Urinary bladder (tissue), 3 donors: ENCODE measurements at regions not wholly inside any gene's neighbourhood (a gene's known extent, or its start where the extent isn't known, plus 50 kb on each side); places are given as distances from the start of the nearest gene placed in this dataset.
"Not testable (repeated sequence)": the region's sequence is repeated elsewhere in the genome, so short reads cannot be mapped to it uniquely, and the experiment has no call there.

Experiments used
- DNase-seq: peaks from one replicate; pipeline ENCODE4 v3.0.0-alpha.2; 2015; ENCODE audit errors: extremely low spot score
- H3K27ac ChIP-seq: one replicate; pipeline ENCODE4 v1.5.1; 2013; ENCODE audit warnings: low read depth, mild to moderate bottlenecking, moderate library complexity
- H3K36me3 ChIP-seq: one replicate; pipeline ENCODE4 v1.6.1; 2013; ENCODE audit warnings: mild to moderate bottlenecking, moderate library complexity; ENCODE audit not compliant: insufficient read depth
- H3K4me1 ChIP-seq: one replicate; pipeline ENCODE4 v1.6.1; 2013; ENCODE audit warnings: mild to moderate bottlenecking, moderate library complexity; ENCODE audit not compliant: insufficient read depth
- H3K4me3 ChIP-seq: one replicate; pipeline ENCODE4 v1.5.1; 2013; ENCODE audit warnings: low read depth, low read length
- WGBS: extraction: QIAGEN DNeasy Blood & Tissue Kit; methylation state at CpG from one replicate; pipeline ENCODE4 v1.1.7; 2013; 5-methylcytosine and 5-hydroxymethylcytosine counted together
- donor health status: healthy with polysubstance abuse.
- donor health status: healthy.

DNA sequence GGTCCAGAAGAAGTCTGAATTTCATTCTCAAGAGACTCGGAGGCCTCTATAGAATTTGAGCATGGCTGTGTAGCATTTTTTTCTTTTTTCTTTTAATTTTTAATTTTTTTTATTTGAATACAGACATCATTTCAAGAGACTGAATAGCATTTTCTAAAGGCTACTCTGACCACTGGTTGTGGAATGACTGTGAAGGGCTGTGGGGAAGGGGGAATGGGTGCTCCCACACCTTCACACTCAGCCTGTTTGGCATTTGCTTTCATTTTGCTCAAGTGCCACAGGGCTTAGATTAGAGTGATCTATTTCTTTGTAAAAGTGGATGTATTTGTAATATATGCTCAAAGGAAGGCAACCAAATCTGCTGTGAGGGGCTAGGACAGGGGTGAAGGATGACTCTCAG is 142.0 kb upstream of the SPOPL start:
- Histone ChIP-seq H3K4me3 (no peak overlapping the region), H3K4me1 (peaks cover 1% of the 10 kb centered on the region), H3K36me3 (no peaks in the 10 kb centered on the region), H3K27ac (no peak overlapping the region)
- no peak for DNase-seq
- WGBS: 97% methylated on average over 1 of the region's 1 CpG

DNA sequence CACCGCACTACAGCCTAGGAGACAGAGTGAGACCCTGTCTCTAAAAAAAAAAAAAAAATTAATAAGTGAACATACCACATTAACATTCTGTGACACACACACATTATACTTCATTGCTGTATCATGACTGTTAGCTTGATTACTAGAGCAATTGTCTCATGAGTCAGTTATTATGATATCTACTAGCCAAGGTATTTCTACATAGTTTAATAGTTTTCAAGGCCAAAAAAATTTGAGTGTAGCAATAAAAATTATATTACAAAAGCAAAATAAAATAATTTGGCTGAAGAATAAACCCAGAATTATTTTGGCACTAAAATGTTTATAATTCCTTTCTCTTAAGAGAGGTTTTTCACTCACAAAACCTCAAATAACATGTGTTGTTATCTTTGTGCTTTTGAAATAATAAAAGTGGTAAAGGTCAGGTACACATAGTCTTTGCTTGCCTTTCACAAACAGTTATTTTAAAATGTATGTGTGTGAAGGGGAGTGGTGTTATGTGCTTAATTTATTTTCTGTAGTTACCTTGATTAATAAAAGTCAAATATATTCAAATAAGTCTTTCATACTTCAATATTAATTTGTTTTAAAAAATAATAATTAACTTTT is 136.9 kb upstream of the SPOPL start:
- DNase-seq: no peak
- 95% methylated on average over 1 of the region's 1 CpG for WGBS
- H3K36me3 ChIP-seq: no peaks in the 10 kb centered on the region
- no peak overlapping the region for H3K27ac ChIP-seq
- H3K4me3 ChIP-seq: no peak overlapping the region
- H3K4me1 ChIP-seq: peaks cover 1% of the 10 kb centered on the region

DNA sequence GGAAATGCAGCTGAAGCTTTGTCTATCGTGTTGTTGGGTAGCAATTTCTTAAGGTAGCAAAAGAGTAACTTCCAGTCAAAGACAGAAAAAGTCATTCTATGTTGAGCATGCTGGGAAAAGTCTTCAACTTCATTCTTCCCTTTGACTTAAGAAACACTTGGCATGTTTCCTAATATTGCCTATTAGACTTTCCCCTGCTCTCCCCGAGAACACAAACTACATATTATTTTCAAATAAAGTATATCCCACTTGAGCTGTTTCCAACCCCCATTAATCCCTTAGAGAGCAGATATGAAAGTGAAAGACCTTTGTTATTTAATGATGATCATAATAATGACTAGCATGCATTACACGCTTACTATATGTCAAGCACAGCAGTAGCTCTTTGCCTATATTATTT is 136.0 kb upstream of the SPOPL start:
- peaks cover 1% of the 10 kb centered on the region for H3K4me1 ChIP-seq
- H3K4me3 ChIP-seq: no peak overlapping the region
- H3K27ac ChIP-seq: no peak overlapping the region
- WGBS: 74% methylated on average over 3 of the region's 3 CpGs
- H3K36me3 ChIP-seq: no peaks in the 10 kb centered on the region
- DNase-seq: no peak

DNA sequence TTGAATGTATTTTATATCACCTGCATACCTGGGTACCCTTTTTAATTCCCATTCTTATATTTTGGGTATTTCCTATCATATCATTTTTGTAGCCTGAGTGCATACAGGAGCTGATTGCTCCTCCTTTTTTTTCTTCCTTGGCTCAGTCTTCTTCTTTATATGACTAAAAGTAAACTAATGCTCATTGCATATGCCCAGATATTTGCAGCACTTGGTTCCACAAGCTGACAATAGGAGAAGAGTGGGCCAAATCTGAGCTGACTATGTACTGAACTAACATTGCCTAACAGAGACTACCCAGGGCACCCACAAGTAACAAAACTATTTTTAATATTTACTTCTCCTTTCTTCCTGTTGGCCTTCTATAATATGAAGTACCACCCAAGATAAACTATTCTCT is 131.7 kb upstream of the SPOPL start:
- no peak overlapping the region for H3K27ac ChIP-seq
- no peak for DNase-seq

DNA sequence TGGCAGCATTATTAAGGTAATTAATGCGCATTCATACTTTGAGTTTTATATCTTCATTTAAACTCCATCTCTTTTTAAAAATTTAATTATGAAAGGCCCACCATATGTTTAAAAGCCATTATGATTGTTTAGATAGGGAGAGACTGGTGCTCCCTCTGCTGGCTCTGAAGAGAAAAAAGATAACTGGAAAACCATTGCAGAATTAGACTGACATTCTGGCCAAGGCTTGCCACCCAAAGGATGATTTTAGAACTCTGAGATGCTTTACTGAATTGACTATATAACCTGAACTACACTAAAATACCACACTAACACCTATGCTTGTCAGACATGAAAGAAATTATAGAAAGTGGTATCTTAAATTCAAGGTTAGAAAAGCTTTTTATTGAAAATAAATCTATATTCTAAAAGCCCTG is 127.6 kb upstream of the SPOPL start:
- 44% methylated on average over 1 of the region's 1 CpG for WGBS
- Histone ChIP-seq H3K4me1 (no peaks in the 10 kb centered on the region), H3K27ac (no peak overlapping the region), H3K36me3 (no peaks in the 10 kb centered on the region), H3K4me3 (no peak overlapping the region)
- DNase-seq: no peak

More for the DNA sequence above, 131.7 kb upstream of the SPOPL start:
- H3K4me3 ChIP-seq: no peak overlapping the region
- H3K4me1 ChIP-seq: no peaks in the 10 kb centered on the region
- no peaks in the 10 kb centered on the region for H3K36me3 ChIP-seq

DNA sequence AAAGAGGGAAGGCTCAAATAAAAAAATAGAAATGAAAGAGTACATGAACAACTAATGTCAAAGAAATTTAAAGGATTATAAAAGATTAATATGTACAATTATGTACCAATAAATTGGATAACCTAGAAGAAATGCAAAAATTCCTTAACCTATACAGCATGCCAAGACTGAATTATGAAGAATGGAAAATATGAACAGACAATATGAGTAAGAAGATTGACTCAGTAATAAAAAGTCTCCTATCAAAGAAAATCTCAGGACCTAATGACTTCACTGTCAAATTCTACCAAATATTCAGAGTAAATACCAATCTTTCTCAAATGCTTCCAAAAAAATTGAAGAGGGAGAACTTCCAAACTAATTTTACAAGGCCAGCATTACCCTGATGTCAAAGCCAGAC is 120.2 kb upstream of the SPOPL start:
- Histone ChIP-seq H3K4me1 (no peaks in the 10 kb centered on the region), H3K4me3 (no peak overlapping the region), H3K36me3 (no peaks in the 10 kb centered on the region), H3K27ac (no peak overlapping the region)
- DNase-seq: no peak

DNA sequence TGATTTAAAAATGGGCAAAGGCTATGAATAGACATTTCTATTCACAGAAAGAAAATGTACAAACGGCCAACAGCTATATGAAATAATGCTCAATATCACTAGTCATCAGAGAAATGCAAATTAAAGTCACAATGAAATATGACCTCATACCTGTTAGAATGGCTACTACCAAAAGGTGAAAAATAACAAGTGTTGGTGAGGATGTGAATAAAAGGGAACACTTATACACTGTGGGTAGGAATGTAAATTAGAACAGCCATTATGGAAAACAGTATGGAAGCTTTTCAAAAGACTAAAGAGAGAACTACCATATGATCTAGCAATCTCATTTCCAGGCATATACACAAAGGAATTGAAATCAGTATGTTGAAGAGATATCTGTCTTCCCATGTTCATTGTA is 118.9 kb upstream of the SPOPL start:
- no peaks in the 10 kb centered on the region for H3K4me1 ChIP-seq
- WGBS: 95% methylated on average over 1 of the region's 1 CpG
- DNase-seq: no peak
- H3K36me3 ChIP-seq: no peaks in the 10 kb centered on the region
- no peak overlapping the region for H3K4me3 ChIP-seq
- no peak overlapping the region for H3K27ac ChIP-seq

DNA sequence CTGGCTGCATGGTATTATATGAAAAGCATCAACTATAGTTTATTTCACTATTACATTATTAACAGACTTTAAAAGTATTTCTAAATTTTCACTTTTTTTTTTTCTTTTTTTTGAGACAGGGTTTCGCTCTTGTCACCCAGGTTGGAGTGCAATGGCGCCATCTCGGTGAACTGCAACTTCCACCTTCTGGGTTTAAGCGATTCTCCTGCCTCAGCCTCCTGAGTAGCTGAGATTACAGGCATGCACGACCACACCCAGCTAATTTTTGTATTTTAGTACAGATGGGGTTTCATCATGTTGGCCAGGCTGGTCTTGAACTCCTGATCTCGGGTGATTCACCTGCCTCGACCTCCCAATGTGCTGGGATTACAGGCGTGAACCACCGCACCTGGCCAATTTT is 115.4 kb upstream of the SPOPL start:
- H3K36me3 ChIP-seq, H3K4me3 ChIP-seq, DNase-seq, H3K27ac ChIP-seq, H3K4me1 ChIP-seq: not testable (repeated sequence)
- WGBS: 90% methylated on average over 9 of the region's 9 CpGs

DNA sequence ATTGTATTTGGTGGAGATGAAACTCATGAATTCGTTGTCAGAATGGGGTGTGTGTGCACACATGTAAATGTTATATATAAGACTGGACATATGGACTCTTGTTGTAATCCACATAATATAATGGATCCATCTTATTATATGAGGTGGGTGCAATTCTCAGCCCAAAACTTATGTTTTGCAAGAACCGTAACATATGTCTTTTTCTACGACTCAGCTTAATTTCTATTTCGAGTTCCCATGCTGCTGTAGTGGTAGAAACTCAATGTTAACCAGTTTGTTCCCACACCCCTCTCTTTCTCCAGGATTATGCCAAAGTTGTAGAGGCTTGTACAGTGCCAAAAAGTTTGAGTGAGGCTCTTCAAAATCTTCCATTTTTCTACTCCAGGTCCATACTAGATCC is 112.5 kb upstream of the SPOPL start:
- no peak for DNase-seq
- no peaks in the 10 kb centered on the region for H3K4me1 ChIP-seq
- H3K27ac ChIP-seq: no peak overlapping the region
- no peak overlapping the region for H3K4me3 ChIP-seq
- H3K36me3 ChIP-seq: no peaks in the 10 kb centered on the region
- 84% methylated on average over 4 of the region's 4 CpGs for WGBS

DNA sequence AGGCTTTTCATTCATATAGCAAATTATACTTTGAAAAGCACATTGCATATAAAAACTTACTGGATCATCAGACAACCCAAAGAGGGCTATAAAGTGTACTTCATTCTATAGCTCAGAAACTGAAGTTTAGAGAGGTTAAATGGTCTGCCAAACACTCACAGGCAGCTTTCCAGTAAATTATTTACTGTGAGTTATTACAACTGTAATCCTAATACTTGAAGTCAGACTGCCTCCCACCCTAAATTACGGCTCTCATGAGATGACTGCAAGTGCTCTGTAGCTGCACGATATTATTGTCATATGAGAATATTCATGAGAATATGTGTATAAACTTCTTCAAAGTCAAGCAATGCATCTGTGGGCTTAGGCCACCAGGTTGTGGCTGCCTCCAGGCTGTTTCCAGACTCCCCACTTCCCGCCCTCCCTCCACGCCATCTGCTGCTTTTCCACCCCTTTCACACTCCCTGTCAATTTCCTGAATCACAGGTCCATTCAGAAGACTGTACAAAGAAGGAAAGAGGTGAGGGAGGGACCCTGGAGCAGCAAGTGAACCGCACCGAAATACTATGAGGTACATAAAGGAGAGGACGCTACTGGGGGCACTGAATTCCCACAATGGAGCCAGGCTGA is 111.1 kb upstream of the SPOPL start:
- no peak for DNase-seq
- Histone ChIP-seq H3K27ac (no peak overlapping the region), H3K4me1 (no peaks in the 10 kb centered on the region), H3K4me3 (no peak overlapping the region), H3K36me3 (no peaks in the 10 kb centered on the region)
- WGBS: 81% methylated on average over 7 of the region's 7 CpGs

DNA sequence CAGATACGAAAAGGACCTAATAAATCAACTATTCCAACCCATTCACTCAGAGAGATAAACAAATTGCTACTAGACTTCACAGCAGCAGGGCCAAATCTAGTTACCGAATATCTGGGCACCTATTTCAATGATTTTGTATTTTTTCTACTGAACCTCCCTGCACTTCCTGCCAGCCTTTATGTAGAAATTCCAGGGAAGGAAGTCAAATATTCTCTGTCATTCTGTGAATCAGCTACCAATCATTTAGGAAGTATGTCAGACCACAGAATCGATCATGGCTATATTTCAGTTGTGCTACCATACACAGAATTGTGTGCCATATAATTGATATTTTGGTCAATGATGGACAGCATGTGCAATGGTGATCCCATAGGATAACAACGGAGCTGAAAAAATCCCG is 109.6 kb upstream of the SPOPL start:
- 90% methylated on average over 5 of the region's 5 CpGs for WGBS
- Histone ChIP-seq H3K4me1 (no peaks in the 10 kb centered on the region), H3K36me3 (no peaks in the 10 kb centered on the region), H3K27ac (no peak overlapping the region), H3K4me3 (no peak overlapping the region)
- DNase-seq: no peak

DNA sequence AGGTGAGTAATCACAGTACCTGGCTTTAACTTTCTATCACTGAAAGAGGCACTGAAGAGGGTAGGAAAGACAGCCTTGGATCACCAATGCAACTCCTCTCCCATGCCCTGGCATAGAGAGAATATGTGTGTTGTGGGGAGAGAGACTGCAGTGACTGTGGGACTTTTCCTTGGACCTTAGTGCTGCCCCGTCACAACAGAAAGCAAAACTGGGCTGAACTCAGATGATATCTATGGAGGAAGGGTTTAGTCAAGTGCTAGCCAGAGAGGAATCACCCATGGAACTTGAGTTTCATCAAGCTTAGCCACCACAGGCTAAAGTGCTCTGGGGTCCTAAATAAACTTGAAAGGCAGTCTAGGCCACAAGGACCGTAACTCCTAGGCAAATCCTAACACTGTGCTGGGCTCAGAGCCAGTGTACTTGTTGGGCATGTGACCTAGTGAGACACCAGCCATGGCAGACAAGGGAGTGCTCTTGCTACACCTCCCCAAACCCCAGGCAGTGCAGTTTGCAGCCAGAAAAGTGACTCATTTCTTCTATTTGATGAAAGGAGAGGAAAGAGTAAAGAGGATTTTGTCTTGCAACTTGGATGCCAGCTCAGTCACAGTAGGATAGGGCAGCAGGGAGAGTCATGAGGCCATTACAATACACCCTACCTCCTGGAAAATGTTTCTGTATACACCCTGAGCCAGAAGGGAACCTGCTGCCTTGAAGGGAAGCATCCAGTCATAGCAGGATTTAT is 105.8 kb upstream of the SPOPL start:
- 77% methylated on average over 2 of the region's 2 CpGs for WGBS
- DNase-seq: no peak
- Histone ChIP-seq H3K27ac (no peak overlapping the region), H3K4me1 (no peaks in the 10 kb centered on the region), H3K4me3 (no peak overlapping the region), H3K36me3 (no peaks in the 10 kb centered on the region)

DNA sequence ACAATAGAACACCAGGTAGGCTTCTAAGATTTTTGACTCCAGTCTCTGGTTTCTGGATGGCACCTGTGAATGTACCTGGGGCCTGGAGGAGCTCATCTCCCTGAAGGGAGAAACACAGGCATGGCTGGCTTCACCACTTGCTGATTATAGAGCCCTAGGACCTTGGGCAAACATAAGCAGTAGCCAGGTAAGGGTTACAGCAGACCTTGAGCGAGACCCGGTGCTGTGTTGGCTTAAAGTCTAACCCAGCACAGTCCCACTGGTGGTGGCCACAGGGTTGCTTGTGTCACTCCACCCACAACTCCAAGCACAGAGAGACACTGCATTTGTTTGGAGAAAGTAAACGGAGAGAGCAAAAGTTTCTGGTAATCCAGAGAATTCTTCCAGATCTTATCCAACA is 104.7 kb upstream of the SPOPL start:
- 95% methylated on average over 3 of the region's 3 CpGs for WGBS

DNA sequence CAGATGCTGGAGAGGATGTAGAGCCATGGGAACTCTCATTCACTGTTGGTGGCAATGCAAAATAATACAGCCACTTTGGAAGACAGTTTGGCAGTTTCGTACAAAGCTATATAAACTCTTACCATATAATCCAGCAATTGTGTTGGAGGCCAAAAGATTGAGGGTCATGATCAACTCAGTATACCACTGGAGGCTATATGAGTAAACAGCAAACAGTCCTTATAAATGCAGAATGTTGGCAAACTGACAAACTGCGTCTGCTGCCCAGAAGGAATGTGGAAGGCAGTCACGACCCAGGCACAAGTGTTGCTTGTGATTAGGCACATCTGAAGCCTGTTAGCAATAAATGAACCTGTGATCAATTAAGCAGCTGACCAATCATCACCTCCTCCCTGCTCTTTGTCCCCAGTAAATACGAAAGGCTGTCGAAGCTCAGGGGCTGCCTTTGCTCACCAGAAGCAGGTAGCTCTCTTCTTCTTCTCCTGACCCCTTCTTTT is 98.1 kb upstream of the SPOPL start:
- WGBS: 74% methylated on average over 5 of the region's 5 CpGs
- Histone ChIP-seq H3K4me3 (no peak overlapping the region), H3K4me1 (no peaks in the 10 kb centered on the region), H3K36me3 (no peaks in the 10 kb centered on the region), H3K27ac (no peak overlapping the region)
- DNase-seq: no peak

More for the DNA sequence above, 104.7 kb upstream of the SPOPL start:
- H3K27ac ChIP-seq: no peak overlapping the region
- no peaks in the 10 kb centered on the region for H3K36me3 ChIP-seq
- no peak for DNase-seq
- no peak overlapping the region for H3K4me3 ChIP-seq
- H3K4me1 ChIP-seq: no peaks in the 10 kb centered on the region
